Suprapubic skin (tissue), 4 donors: ENCODE measurements at regions not wholly inside any gene's neighbourhood (a gene's known extent, or its start where the extent isn't known, plus 50 kb on each side); places are given as distances from the start of the nearest gene placed in this dataset.

Experiments
- EP300 ChIP-seq: sonication (generic); formaldehyde crosslinking; IDR thresholded peaks from one replicate; pipeline ENCODE4 v1.6.1; 2017; ENCODE audit warnings: antibody characterized with exemption
- POLR2A ChIP-seq, 2 donors: fragments of 450-650 bp; IDR thresholded peaks; one replicate each; pipeline ENCODE4 v1.6.1; 2017; ENCODE audit warnings: antibody characterized with exemption in 2 of 2, mild to moderate bottlenecking in 2 of 2, moderate library complexity in 2 of 2
- POLR2AphosphoS5 ChIP-seq, 3 donors: sonication (generic); formaldehyde crosslinking; IDR thresholded peaks; one replicate each; pipeline ENCODE4 v1.6.1; 2017; ENCODE audit warnings: antibody characterized with exemption in 3 of 3
- TF ChIP-seq, protein P1 (sequence below), 2 donors: fragments of 200-600 bp in 1 of 2; fragments of 450-650 bp in 1 of 2; sonication (generic) in 1 of 2; IDR thresholded peaks; one replicate each; pipeline ENCODE4 v1.5.1; 2016 to 2019; ENCODE audit warnings: antibody characterized with exemption in 2 of 2, mild to moderate bottlenecking in 1 of 2, moderate library complexity in 1 of 2

DNA sequence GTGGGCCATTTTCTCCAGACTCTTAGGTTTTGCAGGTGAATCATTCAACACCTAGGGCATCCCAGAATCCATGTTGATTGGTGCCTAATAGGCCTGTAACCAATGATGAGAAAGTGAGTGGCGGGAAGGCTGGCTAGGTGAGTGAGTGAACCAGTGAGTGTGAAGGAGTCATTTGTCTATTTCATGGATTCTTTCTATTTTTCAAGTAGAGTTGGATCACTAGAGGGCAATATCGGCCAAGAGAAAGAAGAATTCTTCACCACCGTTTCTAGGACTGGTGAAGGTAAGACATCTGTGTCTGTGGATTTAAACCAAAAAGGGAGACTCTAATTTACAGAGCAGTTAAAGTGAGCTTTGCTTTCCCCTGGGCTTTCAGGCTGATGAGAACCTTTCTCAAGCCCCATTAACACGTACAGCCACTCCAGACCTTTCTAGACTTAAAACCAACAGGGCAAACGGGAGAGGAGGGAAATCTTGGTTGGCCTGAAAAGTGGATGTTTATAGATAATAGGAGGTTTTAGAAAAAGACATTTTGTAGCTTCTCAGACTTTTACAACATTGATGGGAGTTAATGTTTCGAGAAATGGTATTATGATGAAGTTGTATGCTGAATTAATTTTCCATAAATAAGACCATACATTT, 114.3 kb upstream of the IL12B start:
- TF ChIP-seq, protein P1, sequence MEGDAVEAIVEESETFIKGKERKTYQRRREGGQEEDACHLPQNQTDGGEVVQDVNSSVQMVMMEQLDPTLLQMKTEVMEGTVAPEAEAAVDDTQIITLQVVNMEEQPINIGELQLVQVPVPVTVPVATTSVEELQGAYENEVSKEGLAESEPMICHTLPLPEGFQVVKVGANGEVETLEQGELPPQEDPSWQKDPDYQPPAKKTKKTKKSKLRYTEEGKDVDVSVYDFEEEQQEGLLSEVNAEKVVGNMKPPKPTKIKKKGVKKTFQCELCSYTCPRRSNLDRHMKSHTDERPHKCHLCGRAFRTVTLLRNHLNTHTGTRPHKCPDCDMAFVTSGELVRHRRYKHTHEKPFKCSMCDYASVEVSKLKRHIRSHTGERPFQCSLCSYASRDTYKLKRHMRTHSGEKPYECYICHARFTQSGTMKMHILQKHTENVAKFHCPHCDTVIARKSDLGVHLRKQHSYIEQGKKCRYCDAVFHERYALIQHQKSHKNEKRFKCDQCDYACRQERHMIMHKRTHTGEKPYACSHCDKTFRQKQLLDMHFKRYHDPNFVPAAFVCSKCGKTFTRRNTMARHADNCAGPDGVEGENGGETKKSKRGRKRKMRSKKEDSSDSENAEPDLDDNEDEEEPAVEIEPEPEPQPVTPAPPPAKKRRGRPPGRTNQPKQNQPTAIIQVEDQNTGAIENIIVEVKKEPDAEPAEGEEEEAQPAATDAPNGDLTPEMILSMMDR (IDR thresholded peaks at IDR 0.05), result peak in 1 of 2 donors; percentile 14
- TF ChIP-seq EP300 (no peak), POLR2A (IDR thresholded peaks at IDR 0.05) (no peak), POLR2AphosphoS5 (IDR thresholded peaks at IDR 0.05) (no peak)
